ENCODE measurements at regions not wholly inside any gene's neighbourhood (a gene's known extent, or its start where the extent isn't known, plus 50 kb on each side); places are given as distances from the start of the nearest gene placed in this dataset.
"Not testable (repeated sequence)": the region's sequence is repeated elsewhere in the genome, so short reads cannot be mapped to it uniquely, and the experiment has no call there.

DNA sequence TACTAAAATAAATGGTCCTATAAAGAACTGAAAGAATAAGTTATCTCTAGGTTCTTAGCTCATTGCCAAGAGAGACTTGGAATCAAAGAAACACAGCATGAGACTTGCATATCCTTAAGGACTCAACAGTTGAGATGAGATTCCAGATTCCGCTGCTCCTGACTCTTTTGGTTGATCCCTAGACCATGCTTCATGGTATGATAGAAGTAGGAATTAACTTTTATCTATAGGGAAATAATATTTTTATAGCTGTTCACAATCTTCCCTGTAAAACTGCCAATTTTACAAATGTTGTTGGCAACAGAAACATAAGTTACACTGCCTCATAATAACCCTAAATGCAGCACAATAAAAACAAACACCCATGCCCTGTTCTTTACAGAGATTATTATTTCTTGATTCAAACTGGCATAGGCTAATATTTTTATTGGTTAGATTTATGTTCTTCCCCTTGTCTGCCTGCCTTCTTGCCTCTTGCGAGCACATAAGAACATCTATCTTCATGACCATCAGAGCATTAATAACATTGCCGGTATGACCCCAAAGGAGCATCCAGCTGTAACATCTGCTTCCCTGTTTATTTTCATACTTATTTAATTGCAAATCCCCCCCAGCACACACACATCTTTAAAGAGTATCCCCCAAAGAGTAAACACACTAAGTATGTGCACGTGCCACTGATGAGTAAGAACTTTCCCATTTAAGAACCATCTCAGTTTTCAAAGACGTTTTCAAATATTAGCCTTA, 735.7 kb upstream of the SLC8A1 start:
- no peak for DNase-seq

DNA sequence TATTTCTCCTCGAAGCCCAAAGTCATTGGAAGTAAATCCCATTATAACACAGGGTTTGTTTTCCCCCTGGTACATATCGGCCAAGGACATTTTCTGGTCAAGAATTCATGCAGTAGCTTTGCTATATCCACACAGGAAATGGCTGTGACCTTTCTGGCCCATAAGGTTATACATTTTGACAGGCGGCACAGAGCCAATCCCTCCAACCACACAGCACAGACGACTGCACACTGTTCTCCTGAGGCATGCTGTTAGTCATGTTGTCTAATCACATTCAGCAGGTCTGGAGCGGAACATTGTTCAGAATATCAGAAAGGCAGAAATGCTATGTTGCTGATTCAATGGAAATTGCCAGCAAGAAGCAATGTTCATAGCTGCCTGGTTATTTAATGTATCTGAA, 742.3 kb upstream of the SLC8A1 start:
- no peak for DNase-seq

DNA sequence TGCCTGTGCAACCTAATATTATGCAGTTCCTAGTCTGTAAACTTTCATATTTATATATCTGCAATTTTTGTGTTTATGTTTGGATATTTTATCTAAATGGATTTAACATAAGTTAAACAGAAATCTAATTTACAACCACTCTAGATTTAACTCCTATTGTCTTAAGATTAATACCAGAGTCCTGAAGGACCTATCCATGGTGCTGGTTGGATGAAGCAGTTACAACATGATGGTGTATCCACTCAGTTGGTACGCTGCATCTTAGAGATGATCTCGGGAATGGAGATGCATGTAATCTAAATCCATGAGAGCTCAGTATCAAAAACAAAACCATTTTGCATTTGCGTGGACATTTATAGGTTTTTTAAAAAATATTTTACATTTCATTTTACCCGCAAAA, 745.9 kb upstream of the SLC8A1 start:
- DNase-seq, result no peak

DNA sequence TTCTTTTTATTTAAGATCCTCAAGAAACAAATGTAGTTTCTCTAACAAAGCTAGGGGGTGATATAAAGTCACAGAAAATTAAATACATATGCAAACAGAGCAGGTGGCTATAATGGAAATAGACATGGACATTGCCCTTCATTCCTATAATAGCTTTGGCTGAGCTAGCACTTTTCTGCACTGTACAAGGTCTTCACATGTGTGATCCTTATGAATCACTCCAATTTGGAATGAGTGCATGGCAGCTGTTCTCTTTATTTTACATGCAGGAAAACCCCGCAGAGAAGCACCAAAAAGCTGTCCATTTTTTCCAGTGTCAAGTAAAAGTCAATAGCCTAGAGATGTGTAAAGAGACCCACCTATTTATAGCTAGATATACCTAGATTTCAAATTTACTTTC, 747.4 kb upstream of the SLC8A1 start:
- DNase-seq, result no peak

DNA sequence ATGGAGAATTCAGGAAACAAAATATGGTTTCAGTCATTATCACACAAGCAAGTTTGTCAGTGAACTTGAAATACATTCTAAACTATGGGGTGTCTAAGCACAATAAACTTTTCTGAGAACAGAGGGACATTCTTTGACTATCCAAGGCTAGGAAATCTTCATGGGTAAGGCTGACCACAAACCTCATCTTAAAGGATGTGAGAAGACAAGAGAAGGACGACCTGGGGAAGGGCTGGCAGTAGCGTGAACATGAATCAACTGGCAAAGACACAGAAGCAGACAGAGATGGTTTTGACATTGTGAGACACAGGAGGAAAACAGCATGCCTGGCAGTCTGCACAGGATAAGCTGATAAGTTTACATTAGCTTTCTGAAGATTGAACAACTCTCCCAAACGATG, 752.4 kb upstream of the SLC8A1 start:
- DNase-seq, result no peak

DNA sequence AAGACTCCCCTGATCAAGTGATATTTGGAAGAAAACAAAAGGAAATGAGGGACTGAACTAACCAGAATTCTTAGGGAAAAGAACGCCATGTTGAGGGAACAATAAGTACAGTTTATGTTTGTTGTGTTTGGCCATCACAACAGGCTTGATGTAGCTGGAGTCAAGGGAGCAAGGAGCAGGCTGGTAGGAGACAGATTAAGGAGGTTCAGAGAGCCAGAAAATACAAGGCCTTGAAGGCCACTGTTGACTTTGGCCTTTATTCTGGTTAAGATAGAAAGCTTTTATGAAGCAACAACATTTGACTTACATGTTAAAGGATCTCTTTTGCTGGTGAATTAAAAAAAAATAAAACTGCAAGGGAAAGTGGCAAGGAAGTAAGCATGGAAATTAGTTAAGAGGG, 754.1 kb upstream of the SLC8A1 start:
- DNase-seq, result no peak

DNA sequence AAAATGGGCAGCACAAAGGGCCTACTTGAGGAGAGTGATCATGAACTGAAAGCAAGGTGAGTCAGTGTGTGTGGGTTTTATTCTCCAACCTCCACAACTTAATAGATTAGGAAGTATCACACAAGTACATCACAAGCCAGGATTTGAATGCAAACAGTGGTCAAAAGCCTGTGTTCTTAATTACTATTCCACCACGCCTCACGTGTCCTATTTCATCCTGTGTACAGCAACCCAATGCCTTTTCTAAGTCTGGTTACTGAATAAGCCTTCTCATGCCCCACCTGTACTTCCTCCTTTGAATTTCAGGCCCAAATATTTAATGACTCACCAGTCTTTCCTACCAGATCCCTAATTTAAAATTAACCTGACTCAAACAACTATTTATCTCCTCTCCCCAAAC, 755.7 kb upstream of the SLC8A1 start:
- no peak for DNase-seq

DNA sequence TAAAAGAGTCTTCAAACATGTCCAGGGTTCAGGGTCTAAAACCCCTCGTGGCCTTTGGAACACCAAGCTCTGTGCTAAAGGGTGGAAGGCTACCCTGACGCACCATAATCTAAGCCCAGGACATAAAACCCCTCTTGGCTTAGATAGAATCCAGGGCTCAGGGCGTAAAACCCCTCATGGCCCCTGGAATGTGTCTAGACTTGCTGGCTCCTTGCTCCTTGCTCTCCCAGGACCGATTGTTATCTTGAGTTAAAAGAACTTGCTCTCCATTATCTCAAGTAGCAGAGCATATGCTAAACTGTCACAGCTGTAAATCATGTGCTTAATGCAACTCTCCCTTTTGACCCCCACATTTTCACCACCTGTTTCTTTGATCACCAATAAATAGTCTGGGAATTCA, 758.1 kb upstream of the SLC8A1 start:
- DNase-seq, result not testable (repeated sequence)

DNA sequence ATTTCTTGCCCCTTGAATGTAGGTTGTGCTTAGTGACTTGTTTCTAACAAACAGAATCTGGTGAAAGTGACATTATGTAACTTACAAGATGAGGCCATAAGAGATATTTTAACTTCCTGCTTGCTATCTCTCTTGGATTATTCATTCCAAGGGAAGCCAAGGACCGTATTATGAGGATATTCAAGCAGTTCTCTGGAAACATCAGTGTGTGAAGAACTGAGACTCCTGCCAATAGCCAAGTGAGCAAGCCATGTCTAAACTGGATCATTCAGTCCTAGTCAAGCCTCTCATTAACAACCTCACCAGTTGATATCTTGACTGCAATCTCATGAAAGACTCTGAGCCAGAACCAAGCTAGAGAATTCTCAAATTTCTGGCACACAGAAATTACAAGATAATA, 765.1 kb upstream of the SLC8A1 start:
- no peak for DNase-seq

DNA sequence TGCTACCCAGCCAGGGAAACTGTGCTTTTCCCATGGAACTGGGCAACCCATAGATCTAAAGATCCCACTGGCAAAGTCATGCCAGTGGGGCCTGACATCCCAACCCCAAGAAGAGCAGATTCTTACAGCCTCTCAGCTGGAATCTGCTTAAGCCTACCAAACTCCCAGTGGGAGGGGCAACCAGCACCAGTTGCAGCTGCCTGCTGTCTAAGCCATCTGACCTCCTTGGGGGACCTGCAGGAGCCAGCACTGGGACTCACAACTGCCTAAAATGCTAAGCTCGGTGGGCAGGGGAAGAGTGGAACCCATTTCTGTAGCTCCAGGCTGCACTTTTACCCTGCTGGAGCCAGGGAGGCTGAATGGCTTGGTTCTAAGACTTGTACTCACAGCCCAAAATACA, 770.7 kb upstream of the SLC8A1 start:
- no peak for DNase-seq

DNA sequence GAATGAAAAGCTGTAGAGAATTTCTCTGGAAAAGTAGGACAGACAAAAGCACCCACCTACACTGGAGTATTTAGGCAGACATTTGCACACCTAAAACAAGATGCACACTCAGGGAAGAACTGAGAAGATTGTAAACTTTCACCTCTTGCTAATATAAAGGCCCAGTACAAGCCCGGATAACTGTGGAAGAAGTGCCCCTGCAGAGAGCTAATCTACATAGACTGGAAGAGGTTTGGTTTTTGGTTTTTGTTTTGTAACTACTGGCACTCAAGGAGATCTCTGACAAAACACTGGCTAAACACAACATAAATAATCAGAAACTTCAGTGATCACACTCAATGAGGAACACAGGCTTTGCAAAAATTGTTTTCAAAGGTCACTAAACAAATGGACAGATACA, 782.2 kb upstream of the SLC8A1 start:
- DNase-seq, result no peak

DNA sequence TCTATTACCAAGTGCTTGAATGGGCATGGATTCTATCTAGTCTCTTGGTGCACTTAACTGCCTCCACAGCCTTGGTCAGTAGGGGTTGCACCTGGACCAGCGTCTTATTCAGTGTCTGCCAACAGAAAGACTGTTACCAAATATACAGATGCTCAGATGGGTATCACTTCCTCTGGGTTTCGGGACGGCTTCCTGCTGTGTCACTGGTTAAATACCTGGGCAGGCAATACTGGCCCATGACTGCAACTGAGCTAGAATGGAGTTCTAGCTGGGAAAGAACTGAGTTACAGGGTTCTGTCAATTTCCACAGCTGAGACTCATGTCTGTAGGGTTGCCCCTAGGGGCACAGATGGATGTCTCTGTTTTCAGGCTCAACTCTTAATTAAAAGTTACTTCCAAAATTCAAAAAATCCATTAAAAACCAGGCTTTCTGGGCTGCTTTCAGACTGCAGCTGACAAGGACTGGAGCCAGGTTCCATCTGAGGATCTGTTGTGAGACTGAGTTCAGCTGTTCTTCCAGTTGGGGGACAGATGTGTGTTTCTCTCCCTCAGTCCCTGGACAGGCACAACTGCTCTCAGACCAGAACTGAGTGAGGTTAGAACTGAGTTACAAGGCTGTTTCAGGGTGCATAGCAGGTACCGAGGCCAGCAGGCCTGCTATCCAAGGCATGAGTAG, 789.6 kb upstream of the SLC8A1 start:
- no peak for DNase-seq

DNA sequence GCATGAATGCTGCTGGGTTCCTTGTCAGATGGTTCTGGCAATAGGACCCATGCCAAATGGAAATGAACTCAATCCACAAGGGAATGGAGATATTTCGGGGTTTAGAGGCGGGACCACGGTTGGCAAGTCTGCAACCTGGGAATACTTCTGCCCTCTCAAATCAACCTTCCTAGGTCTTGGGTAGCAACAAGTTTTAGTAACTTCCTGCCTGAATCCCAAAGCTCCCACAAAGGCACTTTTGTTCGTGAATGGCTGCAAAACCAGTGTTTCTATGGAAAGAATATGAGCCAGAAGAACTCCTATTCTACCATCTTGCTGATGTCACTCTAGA, 790.1 kb upstream of the SLC8A1 start:
- DNase-seq, result no peak

DNA sequence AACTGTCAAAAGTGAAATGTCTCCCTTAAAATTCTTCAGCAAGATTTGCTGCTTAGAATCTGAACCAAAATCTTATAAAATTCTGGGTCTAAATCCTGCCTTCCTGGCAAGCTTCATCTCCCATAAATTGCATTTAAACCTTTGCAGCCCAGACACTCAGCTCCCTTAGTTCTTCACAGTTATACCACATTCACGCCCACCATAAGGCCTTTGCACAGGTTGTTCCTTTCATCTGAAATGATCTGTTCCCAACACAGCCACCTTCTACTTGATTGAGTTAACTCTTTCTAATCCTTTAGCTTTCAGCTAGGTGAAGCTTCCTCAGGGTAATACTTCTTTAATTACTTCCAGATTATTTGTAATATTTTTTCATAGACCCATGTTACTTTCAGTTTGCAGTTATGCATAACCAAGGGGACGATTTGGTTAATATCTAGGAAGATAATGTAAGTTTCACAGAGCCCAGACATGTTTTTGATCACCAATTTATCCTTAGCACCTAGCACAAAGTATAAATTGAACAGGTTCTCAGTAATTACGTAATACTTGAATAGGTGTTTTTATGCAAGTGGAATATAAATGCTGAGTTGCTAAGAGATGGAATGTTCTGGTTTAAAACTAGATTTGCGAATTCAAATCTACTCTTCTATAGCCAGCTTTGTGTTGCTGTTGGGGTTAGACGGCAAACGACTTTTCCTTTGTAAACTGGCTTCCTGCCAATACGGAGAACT, 779.7 kb upstream of the PKDCC start:
- DNase-seq, result no peak

DNA sequence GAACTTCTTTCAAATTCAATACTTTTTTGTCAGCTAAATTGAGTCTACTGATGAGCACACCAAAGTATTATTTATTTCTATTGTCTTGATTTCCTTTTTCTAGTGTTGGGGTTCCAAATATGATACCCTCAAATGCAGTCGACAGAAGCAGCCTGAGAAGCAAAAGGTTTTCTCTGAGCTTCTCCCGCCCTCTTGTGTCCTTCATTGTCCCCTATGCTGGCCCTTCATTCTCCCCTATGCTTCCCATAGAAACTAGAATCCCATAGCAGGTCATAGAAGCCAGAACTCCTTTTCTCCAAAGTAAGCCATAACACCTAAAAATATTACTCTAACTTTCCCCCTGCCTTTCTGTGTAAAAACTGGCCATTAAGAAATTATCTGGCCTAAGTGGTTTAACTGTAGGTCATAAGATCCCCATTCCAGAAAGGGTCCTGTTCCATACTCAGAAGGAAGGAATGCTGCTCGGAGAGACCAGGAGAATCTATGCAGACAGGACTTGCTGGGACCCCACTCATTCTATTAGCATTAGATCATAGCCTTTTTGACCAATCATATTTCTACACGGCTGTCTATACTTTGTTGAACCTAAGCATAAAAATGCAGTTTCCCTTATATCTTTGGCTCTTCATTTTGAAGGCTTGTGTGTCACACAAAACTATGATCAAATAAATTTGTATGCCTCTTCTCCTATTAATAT, 764.6 kb upstream of the PKDCC start:
- no peak for DNase-seq

DNA sequence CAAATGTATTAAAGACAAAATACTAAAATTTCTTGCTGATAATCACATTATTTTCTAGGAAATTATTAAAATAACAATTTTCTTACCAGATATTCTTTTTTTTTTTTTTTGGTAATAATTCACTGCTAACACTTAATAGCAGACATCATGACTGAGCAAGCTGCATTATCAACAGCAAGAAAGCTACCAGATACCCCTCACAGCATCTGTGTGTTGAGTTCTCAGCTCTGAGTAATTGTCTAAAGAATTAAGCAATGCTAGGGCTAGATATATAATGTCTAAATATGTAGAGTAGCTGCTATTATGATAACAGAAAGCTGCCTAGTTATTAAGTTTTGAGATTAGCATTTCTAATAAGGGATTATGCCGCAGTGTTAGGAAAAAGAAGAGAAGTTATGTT, 754.3 kb upstream of the PKDCC start:
- no peak for DNase-seq

DNA sequence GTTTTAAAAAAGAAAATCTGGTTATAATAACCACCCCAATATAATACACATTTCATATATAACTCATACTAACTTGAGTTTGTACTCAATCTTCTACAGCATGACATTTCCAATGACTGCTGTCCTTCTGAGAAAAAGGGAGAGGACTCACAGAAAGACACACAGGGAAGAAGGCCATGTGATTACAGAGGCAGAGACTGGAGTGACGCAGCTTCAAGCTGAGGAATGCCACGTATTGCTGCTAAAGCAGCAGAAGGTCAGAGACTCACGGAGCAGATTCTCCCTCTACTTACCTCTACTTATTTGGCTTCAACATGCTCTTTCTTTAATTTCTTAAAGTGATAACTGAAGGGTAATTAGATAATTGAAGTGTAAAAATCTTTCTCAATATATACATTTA, 753.5 kb upstream of the PKDCC start:
- DNase-seq, result no peak

DNA sequence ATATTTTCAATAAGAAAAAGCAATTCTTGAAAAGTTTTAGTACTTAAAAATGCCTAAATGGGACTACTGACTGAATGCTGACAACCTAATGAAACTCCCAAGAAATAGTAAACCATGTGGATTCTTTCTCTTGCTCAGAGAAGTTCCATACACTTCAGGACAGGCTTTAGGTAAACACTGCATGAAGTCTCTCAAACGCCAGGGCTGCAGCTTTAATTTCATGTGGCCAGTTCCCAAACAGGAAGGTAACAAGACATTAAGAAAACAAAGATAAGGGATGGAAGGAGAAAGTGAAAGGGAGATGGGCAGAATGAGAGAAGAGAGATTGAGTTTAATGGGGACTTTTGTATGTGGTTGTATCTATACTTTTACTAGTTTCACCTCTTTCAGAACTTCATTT, 734.7 kb upstream of the PKDCC start:
- peak; percentile 36 for DNase-seq

DNA sequence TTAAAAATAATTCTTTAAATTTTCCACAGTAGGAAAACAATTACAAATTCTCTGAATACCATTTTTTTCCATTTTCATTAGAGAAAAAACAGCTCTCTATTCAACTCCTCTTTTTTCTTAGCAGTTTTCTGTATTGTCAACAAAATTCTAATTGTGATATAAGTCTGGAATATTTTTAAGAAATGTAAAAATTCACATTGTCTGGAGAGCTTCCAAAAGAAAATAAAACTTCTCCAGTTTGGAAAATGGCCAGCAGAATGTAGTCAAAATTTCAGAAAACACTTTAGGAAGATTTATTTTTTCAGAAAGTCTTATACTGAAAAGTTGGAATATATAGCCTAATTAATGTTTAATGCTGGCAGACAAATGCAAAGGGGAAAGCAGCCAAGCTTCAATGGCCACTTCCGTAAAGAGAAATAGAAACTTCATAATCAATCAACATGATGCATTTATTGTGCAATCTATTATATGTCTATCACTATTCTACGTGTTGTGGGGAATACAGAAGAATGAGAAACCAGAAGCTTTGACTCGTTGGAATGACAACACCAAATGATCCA, 733.2 kb upstream of the PKDCC start:
- DNase-seq, result no peak

DNA sequence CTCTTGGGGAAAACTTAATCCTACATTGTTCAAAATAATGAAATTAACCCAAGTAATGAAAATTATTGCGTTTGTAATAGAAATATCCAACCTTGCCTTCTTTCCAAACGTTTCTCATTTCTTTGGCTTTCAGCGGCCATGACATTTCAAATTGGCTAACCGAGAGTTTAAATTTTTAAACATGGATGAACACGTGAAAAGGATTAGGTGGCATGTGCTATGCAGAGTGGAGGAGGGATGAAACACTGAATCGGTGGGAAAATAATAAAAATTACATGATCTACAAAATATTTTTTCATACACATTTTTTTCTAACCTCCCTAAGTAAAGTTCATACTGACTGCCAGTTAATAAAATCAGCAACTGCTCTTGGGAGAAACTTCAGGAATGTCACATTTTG, 728.4 kb upstream of the PKDCC start:
- no peak for DNase-seq

DNA sequence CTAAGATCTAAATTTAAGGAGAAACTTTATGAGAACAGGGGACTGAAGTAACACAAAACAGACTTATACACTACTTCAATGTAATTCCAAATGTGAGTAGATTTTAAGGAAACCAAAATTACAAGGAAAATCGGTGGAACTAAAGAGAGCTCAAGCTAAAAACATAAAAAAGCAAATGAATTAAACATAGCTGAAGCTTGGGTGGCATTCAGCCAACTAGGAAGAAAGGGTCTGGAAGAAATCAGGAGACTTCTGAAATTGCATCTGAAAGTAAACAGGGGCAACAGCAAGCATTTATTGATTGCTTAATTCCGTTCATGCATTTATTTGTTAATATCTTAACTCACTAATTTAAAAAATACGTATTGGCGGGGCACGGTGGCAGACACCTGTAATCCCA, 727.3 kb upstream of the PKDCC start:
- no peak for DNase-seq

DNA sequence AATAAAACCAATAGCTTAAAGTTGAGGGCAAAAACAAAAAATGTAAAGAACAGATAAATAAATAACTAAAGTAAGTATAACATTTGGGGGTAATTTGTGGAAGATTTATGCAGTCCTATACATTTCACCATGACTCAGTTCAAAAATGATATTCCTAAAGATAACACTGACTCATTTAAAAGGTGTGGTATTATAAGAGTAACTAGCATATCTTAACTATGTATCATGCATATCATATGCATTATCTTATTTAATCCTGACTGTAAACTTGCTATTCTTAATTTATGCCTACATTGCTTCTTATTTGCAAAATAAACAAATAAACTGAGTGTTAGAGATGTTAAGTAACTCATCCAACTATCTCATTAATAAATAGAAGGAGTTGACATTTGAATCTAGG, 726.5 kb upstream of the PKDCC start:
- DNase-seq, result no peak

DNA sequence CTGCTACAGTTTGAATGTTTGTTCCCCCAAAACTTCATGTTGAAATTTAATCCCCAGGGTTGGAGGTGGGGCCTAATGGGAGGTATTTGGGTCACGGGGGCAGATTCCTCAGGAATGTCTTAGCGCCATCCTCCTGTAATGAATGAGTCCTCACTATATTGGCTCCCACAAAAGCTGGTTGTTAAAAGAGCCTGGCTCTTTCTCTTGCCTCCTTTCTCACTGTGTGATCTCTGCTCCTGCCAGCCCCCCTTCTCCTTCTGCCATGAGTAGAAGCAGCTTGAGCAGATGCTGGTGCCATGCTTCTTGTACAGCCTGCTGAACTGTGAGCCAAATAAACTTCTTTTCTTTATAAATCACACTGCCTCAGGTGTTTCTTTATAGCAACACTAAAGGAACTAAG, 721.0 kb upstream of the PKDCC start:
- DNase-seq, result no peak

DNA sequence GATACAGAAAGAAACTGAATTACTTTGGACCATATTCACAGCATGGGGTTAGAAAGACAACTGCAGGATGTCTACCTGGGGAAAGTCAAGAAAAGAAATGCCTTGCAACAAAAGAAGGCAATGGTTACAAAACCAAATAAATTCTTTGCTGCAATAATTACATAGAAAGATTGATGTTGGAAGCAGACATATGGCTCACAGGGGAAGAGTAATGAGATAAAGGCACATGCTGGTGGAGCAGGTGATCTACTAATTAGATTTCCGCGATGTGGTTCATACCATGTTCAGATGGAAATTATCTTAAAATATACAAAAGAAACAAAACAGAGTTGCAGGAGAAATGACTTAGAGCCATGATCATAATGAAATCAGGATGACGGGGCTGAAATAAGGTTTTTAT, 718.8 kb upstream of the PKDCC start:
- no peak for DNase-seq
